WERI-Rb-1 (cell line): ENCODE measurements at regions not wholly inside any gene's neighbourhood (a gene's known extent, or its start where the extent isn't known, plus 50 kb on each side); places are given as distances from the start of the nearest gene placed in this dataset.

ENCODE experiments used
- DNase-seq: peaks from one replicate; pipeline ENCODE4 v3.0.0-alpha.2; 2020
- H3K27ac ChIP-seq: fragments of 250-450 bp; sonication (Bioruptor Pico); 2 replicates; pipeline ENCODE4 v1.5.1; 2020; ENCODE audit warnings: mild to moderate bottlenecking, moderate library complexity
- H3K27me3 ChIP-seq: fragments of 250-450 bp; sonication (Bioruptor Pico); 2 replicates; pipeline ENCODE4 v1.5.1; 2021; ENCODE audit warnings: mild to moderate bottlenecking, low read depth, moderate library complexity; ENCODE audit not compliant: insufficient read depth, severe bottlenecking
- H3K36me3 ChIP-seq: fragments of 250-450 bp; sonication (Bioruptor Pico); 2 replicates; pipeline ENCODE4 v1.5.1; 2020; ENCODE audit warnings: mild to moderate bottlenecking, moderate library complexity
- H3K4me3 ChIP-seq: 2 replicates; pipeline ENCODE4 v1.5.1; 2011; ENCODE audit warnings: low read depth, mild to moderate bottlenecking, control low read depth, low read length
- H3K9me3 ChIP-seq: fragments of 250-450 bp; sonication (Bioruptor Pico); 2 replicates; pipeline ENCODE4 v1.5.1; 2021; ENCODE audit warnings: mild to moderate bottlenecking, moderate library complexity; ENCODE audit not compliant: severe bottlenecking
- CTCF ChIP-seq: IDR thresholded peaks from 2 replicates; pipeline ENCODE4 v1.5.1; 2011; ENCODE audit warnings: low read depth, mild to moderate bottlenecking, control low read depth, inconsistent platforms, low read length

- Histone ChIP-seq H3K36me3 (no peaks in the 10 kb centered on the region), H3K4me3 (no peak overlapping the region), H3K9me3 (no peaks in the 10 kb centered on the region), H3K27ac (no peak overlapping the region), H3K27me3 (no peaks in the 10 kb centered on the region)
- TF ChIP-seq CTCF, result no peak
- DNase-seq, result no peak
Observed at GRCh38 chr3:16667633-16668032, 62.4 kb upstream of the DAZL start.

- no peaks in the 10 kb centered on the region for H3K36me3 ChIP-seq
- H3K4me3 ChIP-seq, result no peak overlapping the region
- H3K27me3 ChIP-seq, result no peaks in the 10 kb centered on the region
- no peak overlapping the region for H3K27ac ChIP-seq
- no peak for TF ChIP-seq CTCF
- DNase-seq, result no peak
- no peaks in the 10 kb centered on the region for H3K9me3 ChIP-seq
Observed at GRCh38 chr3:16668776-16669545, 63.7 kb upstream of the DAZL start.

- Histone ChIP-seq H3K9me3 (no peaks in the 10 kb centered on the region), H3K4me3 (no peak overlapping the region)
Observed at GRCh38 chr3:16670191-16670590, 65.0 kb upstream of the DAZL start.

GRCh38 chr3:16671690-16672089 lies 66.5 kb upstream of the DAZL start:
- H3K27ac ChIP-seq, result no peak overlapping the region
- no peak overlapping the region for H3K4me3 ChIP-seq
- DNase-seq, result no peak
- no peak for TF ChIP-seq CTCF
- no peaks in the 10 kb centered on the region for H3K36me3 ChIP-seq
- H3K27me3 ChIP-seq, result no peaks in the 10 kb centered on the region
- peaks cover 9% of the 10 kb centered on the region for H3K9me3 ChIP-seq

More at GRCh38 chr3:16670191-16670590, 65.0 kb upstream of the DAZL start:
- Histone ChIP-seq H3K27me3 (no peaks in the 10 kb centered on the region), H3K27ac (no peak overlapping the region), H3K36me3 (no peaks in the 10 kb centered on the region)
- DNase-seq, result no peak
- no peak for TF ChIP-seq CTCF

- H3K4me3 ChIP-seq, result no peak overlapping the region
- no peaks in the 10 kb centered on the region for H3K36me3 ChIP-seq
- no peak for DNase-seq
- H3K9me3 ChIP-seq, result peaks cover 14% of the 10 kb centered on the region
- no peaks in the 10 kb centered on the region for H3K27me3 ChIP-seq
- TF ChIP-seq CTCF, result no peak
- H3K27ac ChIP-seq, result no peak overlapping the region
Observed at GRCh38 chr3:16673530-16673929, 68.3 kb upstream of the DAZL start.

GRCh38 chr3:16675805-16676204 lies 70.6 kb upstream of the DAZL start:
- H3K4me3 ChIP-seq, result no peak overlapping the region
- no peak for DNase-seq
- no peak for TF ChIP-seq CTCF

More at GRCh38 chr3:16675805-16676204, 70.6 kb upstream of the DAZL start:
- H3K27ac ChIP-seq, result no peak overlapping the region
- no peaks in the 10 kb centered on the region for H3K36me3 ChIP-seq
- no peaks in the 10 kb centered on the region for H3K27me3 ChIP-seq
- peaks cover 14% of the 10 kb centered on the region for H3K9me3 ChIP-seq
